ENCODE measurements at regions not wholly inside any gene's neighbourhood (a gene's known extent, or its start where the extent isn't known, plus 50 kb on each side); places are given as distances from the start of the nearest gene placed in this dataset.

DNA sequence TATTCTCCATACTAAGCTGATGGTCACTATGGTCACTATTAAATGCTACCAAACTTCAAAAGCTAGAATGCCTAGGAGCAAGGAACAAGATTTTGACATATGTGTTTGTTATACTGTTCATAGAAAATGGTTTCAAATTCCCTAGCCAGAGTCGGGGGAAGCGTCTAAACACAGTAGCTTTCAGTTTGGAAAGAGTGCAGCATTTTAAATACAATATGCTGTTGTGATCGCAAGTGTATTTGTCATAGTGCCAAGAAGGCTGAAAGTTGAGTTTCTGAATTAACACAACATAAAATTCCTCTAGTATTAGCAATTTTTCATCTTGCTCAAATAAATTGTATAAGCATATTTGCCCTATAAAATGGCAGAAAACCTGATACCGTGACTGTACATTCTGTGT lies 280.4 kb downstream of the ZNF608 start:
- TF ChIP-seq ZNF70 (CRISPR knock-in tag; IDR thresholded peaks at IDR 0.05) (no peak), ESRRG (CRISPR knock-in tag; IDR thresholded peaks at IDR 0.05) (no peak), TCF4 (CRISPR knock-in tag; IDR thresholded peaks at IDR 0.05; ENCODE audit: borderline replicate concordance) (no peak), ISL1 (CRISPR knock-in tag; IDR thresholded peaks at IDR 0.05) (no peak), ZNF565 (CRISPR knock-in tag; conservative IDR thresholded peaks at IDR 0.05; ENCODE audit: low read depth) (no peak), ZFP30 (CRISPR knock-in tag; IDR thresholded peaks at IDR 0.05) (no peak), PPARA (CRISPR knock-in tag; IDR thresholded peaks at IDR 0.05; ENCODE audit: borderline replicate concordance) (no peak), GLIS3 (CRISPR knock-in tag; IDR thresholded peaks at IDR 0.05) (no peak), SNAI2 (CRISPR knock-in tag; IDR thresholded peaks at IDR 0.05) (no peak), ZNF8 (CRISPR knock-in tag; IDR thresholded peaks at IDR 0.05) (no peak), RARB (CRISPR knock-in tag; IDR thresholded peaks at IDR 0.05) (no peak), TOX (CRISPR knock-in tag; IDR thresholded peaks at IDR 0.05; ENCODE audit: borderline replicate concordance) (no peak), ARNTL (CRISPR knock-in tag; IDR thresholded peaks at IDR 0.05; ENCODE audit: borderline replicate concordance, low read depth) (no peak), ZFP3 (CRISPR knock-in tag; IDR thresholded peaks at IDR 0.05) (no peak)
- TF ChIP-seq, protein P1, sequence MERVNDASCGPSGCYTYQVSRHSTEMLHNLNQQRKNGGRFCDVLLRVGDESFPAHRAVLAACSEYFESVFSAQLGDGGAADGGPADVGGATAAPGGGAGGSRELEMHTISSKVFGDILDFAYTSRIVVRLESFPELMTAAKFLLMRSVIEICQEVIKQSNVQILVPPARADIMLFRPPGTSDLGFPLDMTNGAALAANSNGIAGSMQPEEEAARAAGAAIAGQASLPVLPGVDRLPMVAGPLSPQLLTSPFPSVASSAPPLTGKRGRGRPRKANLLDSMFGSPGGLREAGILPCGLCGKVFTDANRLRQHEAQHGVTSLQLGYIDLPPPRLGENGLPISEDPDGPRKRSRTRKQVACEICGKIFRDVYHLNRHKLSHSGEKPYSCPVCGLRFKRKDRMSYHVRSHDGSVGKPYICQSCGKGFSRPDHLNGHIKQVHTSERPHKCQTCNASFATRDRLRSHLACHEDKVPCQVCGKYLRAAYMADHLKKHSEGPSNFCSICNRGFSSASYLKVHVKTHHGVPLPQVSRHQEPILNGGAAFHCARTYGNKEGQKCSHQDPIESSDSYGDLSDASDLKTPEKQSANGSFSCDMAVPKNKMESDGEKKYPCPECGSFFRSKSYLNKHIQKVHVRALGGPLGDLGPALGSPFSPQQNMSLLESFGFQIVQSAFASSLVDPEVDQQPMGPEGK (CRISPR knock-in tag; IDR thresholded peaks at IDR 0.05; ENCODE audit: borderline replicate concordance) = no peak
- TF ChIP-seq, protein P2, sequence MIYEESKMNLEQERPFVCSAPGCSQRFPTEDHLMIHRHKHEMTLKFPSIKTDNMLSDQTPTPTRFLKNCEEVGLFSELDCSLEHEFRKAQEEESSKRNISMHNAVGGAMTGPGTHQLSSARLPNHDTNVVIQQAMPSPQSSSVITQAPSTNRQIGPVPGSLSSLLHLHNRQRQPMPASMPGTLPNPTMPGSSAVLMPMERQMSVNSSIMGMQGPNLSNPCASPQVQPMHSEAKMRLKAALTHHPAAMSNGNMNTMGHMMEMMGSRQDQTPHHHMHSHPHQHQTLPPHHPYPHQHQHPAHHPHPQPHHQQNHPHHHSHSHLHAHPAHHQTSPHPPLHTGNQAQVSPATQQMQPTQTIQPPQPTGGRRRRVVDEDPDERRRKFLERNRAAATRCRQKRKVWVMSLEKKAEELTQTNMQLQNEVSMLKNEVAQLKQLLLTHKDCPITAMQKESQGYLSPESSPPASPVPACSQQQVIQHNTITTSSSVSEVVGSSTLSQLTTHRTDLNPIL (CRISPR knock-in tag; IDR thresholded peaks at IDR 0.05; ENCODE audit: low read depth) = no peak
- ATAC-seq = no peak

DNA sequence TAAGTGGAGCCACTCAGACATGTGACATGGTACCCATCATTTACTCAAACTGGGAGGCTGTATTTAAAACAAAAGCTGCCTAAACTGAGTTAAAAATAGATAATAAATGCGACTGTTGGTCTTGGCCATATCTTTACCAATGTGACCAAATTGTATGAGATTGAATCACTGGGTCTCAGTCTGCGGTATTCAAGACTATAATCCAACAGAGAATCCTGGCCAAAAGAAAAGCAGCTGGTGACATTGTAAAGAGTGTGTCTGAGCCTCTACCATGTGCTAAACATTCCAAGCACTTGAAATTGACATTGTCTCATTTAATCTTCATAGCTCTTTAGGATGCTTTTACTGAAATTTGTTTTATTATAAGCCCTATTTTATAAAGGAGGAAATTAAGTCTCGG lies 282.6 kb downstream of the ZNF608 start:
- TF ChIP-seq RARB (CRISPR knock-in tag; IDR thresholded peaks at IDR 0.05) (no peak), BACH2 (CRISPR knock-in tag; IDR thresholded peaks at IDR 0.05; ENCODE audit: borderline replicate concordance) (no peak), ZNF8 (CRISPR knock-in tag; IDR thresholded peaks at IDR 0.05) (no peak), TCF4 (CRISPR knock-in tag; IDR thresholded peaks at IDR 0.05; ENCODE audit: borderline replicate concordance) (no peak), PPARA (CRISPR knock-in tag; IDR thresholded peaks at IDR 0.05; ENCODE audit: borderline replicate concordance) (no peak), ZNF70 (CRISPR knock-in tag; IDR thresholded peaks at IDR 0.05) (no peak), ISL1 (CRISPR knock-in tag; IDR thresholded peaks at IDR 0.05) (no peak), SNAI2 (CRISPR knock-in tag; IDR thresholded peaks at IDR 0.05) (no peak), ZFP30 (CRISPR knock-in tag; IDR thresholded peaks at IDR 0.05) (no peak), ZC3H10 (CRISPR knock-in tag; IDR thresholded peaks at IDR 0.05) (no peak), GLIS3 (CRISPR knock-in tag; IDR thresholded peaks at IDR 0.05) (no peak), CSDC2 (CRISPR knock-in tag; IDR thresholded peaks at IDR 0.05) (no peak)
- TF ChIP-seq, protein P3, sequence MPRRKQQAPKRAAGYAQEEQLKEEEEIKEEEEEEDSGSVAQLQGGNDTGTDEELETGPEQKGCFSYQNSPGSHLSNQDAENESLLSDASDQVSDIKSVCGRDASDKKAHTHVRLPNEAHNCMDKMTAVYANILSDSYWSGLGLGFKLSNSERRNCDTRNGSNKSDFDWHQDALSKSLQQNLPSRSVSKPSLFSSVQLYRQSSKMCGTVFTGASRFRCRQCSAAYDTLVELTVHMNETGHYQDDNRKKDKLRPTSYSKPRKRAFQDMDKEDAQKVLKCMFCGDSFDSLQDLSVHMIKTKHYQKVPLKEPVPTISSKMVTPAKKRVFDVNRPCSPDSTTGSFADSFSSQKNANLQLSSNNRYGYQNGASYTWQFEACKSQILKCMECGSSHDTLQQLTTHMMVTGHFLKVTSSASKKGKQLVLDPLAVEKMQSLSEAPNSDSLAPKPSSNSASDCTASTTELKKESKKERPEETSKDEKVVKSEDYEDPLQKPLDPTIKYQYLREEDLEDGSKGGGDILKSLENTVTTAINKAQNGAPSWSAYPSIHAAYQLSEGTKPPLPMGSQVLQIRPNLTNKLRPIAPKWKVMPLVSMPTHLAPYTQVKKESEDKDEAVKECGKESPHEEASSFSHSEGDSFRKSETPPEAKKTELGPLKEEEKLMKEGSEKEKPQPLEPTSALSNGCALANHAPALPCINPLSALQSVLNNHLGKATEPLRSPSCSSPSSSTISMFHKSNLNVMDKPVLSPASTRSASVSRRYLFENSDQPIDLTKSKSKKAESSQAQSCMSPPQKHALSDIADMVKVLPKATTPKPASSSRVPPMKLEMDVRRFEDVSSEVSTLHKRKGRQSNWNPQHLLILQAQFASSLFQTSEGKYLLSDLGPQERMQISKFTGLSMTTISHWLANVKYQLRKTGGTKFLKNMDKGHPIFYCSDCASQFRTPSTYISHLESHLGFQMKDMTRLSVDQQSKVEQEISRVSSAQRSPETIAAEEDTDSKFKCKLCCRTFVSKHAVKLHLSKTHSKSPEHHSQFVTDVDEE (CRISPR knock-in tag; IDR thresholded peaks at IDR 0.05) = no peak
- TF ChIP-seq, protein P2 (CRISPR knock-in tag; IDR thresholded peaks at IDR 0.05; ENCODE audit: low read depth) = no peak
- TF ChIP-seq, protein P1 (CRISPR knock-in tag; IDR thresholded peaks at IDR 0.05; ENCODE audit: borderline replicate concordance) = no peak
- TF ChIP-seq, protein P4, sequence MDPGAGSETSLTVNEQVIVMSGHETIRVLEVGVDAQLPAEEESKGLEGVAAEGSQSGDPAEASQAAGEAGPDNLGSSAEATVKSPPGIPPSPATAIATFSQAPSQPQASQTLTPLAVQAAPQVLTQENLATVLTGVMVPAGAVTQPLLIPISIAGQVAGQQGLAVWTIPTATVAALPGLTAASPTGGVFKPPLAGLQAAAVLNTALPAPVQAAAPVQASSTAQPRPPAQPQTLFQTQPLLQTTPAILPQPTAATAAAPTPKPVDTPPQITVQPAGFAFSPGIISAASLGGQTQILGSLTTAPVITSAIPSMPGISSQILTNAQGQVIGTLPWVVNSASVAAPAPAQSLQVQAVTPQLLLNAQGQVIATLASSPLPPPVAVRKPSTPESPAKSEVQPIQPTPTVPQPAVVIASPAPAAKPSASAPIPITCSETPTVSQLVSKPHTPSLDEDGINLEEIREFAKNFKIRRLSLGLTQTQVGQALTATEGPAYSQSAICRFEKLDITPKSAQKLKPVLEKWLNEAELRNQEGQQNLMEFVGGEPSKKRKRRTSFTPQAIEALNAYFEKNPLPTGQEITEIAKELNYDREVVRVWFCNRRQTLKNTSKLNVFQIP (CRISPR knock-in tag; IDR thresholded peaks at IDR 0.05; ENCODE audit: borderline replicate concordance, low read depth) = no peak
- TF ChIP-seq, protein P5, sequence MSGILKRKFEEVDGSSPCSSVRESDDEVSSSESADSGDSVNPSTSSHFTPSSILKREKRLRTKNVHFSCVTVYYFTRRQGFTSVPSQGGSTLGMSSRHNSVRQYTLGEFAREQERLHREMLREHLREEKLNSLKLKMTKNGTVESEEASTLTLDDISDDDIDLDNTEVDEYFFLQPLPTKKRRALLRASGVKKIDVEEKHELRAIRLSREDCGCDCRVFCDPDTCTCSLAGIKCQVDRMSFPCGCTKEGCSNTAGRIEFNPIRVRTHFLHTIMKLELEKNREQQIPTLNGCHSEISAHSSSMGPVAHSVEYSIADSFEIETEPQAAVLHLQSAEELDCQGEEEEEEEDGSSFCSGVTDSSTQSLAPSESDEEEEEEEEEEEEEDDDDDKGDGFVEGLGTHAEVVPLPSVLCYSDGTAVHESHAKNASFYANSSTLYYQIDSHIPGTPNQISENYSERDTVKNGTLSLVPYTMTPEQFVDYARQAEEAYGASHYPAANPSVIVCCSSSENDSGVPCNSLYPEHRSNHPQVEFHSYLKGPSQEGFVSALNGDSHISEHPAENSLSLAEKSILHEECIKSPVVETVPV (CRISPR knock-in tag; IDR thresholded peaks at IDR 0.05) = no peak
- ATAC-seq = no peak
